Type B pancreatic cell (in vitro differentiated cells): ENCODE measurements at regions not wholly inside any gene's neighbourhood (a gene's known extent, or its start where the extent isn't known, plus 50 kb on each side); places are given as distances from the start of the nearest gene placed in this dataset.
"Not testable (repeated sequence)": the region's sequence is repeated elsewhere in the genome, so short reads cannot be mapped to it uniquely, and the experiment has no call there.

Experiments
- DNase-seq: peaks from one replicate; pipeline ENCODE4 v3.0.0; 2021; ENCODE audit warnings: mixed read lengths; ENCODE audit not compliant: unreplicated experiment; ENCODE audit errors: extremely low spot score
- H3K27ac Mint-ChIP-seq: 2 replicates; pipeline ENCODE4 v1.8.0; 2021; ENCODE audit warnings: mild to moderate bottlenecking, mixed read lengths
- H3K27me3 Mint-ChIP-seq: 2 replicates; pipeline ENCODE4 v1.8.0; 2021; ENCODE audit warnings: mixed read lengths
- H3K36me3 Mint-ChIP-seq: 2 replicates; pipeline ENCODE4 v1.8.0; 2021; ENCODE audit warnings: mixed read lengths
- H3K4me1 Mint-ChIP-seq: one replicate; pipeline ENCODE4 v1.8.0; 2021; ENCODE audit warnings: mixed read lengths; ENCODE audit not compliant: unreplicated experiment
- H3K4me3 Mint-ChIP-seq: 2 replicates; pipeline ENCODE4 v1.8.0; 2021; ENCODE audit warnings: mild to moderate bottlenecking, mixed read lengths
- H3K9me3 Mint-ChIP-seq: 2 replicates; pipeline ENCODE4 v1.8.0; 2021; ENCODE audit warnings: mixed read lengths
- TF ChIP-seq, protein P1 (sequence below): fragments of 200-600 bp; sonication (generic); conservative IDR thresholded peaks from 2 replicates; pipeline ENCODE4 v1.5.0; 2021; ENCODE audit warnings: antibody characterized with exemption, mild to moderate bottlenecking

- H3K27me3 Mint-ChIP-seq, result peaks cover 30% of the 10 kb centered on the region
- no peaks in the 10 kb centered on the region for H3K9me3 Mint-ChIP-seq
- H3K36me3 Mint-ChIP-seq, result no peaks in the 10 kb centered on the region
- H3K4me3 Mint-ChIP-seq, result no peak overlapping the region
- TF ChIP-seq, protein P1, sequence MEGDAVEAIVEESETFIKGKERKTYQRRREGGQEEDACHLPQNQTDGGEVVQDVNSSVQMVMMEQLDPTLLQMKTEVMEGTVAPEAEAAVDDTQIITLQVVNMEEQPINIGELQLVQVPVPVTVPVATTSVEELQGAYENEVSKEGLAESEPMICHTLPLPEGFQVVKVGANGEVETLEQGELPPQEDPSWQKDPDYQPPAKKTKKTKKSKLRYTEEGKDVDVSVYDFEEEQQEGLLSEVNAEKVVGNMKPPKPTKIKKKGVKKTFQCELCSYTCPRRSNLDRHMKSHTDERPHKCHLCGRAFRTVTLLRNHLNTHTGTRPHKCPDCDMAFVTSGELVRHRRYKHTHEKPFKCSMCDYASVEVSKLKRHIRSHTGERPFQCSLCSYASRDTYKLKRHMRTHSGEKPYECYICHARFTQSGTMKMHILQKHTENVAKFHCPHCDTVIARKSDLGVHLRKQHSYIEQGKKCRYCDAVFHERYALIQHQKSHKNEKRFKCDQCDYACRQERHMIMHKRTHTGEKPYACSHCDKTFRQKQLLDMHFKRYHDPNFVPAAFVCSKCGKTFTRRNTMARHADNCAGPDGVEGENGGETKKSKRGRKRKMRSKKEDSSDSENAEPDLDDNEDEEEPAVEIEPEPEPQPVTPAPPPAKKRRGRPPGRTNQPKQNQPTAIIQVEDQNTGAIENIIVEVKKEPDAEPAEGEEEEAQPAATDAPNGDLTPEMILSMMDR, result no peak
- no peak for DNase-seq
- H3K4me1 Mint-ChIP-seq, result peaks cover 4% of the 10 kb centered on the region
- no peak overlapping the region for H3K27ac Mint-ChIP-seq
Observed at GRCh38 chr12:13536219-13536910, 339.8 kb downstream of the EMP1 start.

DNA sequence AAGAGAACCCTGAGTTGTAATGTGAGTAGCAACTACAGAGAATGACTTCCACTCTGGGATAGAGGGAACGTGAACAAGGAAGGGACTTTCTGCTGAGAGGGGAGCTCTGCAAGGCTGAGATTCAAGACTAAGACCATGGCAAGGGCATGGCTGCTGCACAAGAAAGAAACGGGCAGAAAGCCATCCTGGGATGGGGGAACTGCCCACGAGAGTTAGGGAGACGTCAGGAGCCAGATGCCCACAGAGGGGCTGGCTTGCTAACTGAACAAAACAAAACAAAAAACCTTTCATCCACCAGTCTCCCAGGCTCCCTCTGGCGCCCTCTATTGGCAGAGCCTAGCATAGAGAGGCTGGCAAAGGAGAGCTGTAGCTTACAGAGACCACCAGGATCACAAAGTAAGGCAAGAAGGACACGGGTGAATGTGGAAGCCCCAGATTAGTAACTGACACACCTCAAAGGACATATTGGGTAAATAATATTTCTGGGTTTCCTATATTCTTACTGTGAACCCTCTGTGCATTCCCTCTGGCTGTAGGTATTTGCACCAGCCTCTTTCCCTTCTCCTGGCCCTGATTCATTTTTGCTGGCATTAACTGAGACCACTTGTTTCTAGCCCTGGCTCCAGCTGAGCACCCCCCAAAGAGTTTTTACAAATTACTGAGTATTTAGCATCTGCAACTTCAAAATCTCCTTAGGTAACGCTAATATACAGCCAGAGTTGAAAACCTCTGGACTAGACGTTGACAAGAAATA is 338.3 kb downstream of the EMP1 start:
- Mint-ChIP-seq H3K4me3 (no peak overlapping the region), H3K9me3 (no peaks in the 10 kb centered on the region), H3K27me3 (peaks cover 33% of the 10 kb centered on the region), H3K27ac (peak overlapping the region; percentile 8), H3K4me1 (peaks cover 4% of the 10 kb centered on the region), H3K36me3 (no peaks in the 10 kb centered on the region)
- TF ChIP-seq, protein P1, result peak; percentile 97
- peak; percentile 81 for DNase-seq

GRCh38 chr12:13534242-13534641 is 337.7 kb downstream of the EMP1 start:
- Mint-ChIP-seq H3K4me1 (peaks cover 4% of the 10 kb centered on the region), H3K36me3 (no peaks in the 10 kb centered on the region), H3K4me3 (no peak overlapping the region), H3K27ac (peak overlapping the region; percentile 8), H3K27me3 (peaks cover 38% of the 10 kb centered on the region), H3K9me3 (no peaks in the 10 kb centered on the region)
- no peak for DNase-seq
- TF ChIP-seq, protein P1, result no peak

DNA sequence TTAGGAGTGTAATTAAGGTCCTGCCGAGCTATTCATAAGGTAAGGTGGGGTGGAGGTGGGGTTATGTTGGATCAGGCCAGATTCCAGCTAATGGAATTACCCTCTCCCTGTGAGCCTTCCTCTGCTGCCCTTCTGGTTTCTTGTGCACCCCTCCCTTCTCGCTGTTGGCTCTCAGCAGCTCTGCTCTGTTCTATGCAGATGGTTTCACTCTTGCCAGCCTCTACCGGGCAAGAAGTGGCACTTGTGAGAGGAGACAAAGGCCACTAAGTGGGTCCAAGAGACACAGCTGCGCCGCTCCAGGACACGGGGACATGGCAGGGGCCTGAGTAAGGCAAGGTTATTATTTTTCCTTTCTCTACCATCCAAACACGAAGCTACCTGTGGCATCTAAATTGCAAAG is 334.4 kb downstream of the EMP1 start:
- TF ChIP-seq, protein P1, result no peak
- peaks cover 27% of the 10 kb centered on the region for H3K27me3 Mint-ChIP-seq
- no peak overlapping the region for H3K4me3 Mint-ChIP-seq
- peaks cover 4% of the 10 kb centered on the region for H3K4me1 Mint-ChIP-seq
- no peaks in the 10 kb centered on the region for H3K9me3 Mint-ChIP-seq
- H3K27ac Mint-ChIP-seq, result no peak overlapping the region
- no peaks in the 10 kb centered on the region for H3K36me3 Mint-ChIP-seq
- DNase-seq, result no peak

DNA sequence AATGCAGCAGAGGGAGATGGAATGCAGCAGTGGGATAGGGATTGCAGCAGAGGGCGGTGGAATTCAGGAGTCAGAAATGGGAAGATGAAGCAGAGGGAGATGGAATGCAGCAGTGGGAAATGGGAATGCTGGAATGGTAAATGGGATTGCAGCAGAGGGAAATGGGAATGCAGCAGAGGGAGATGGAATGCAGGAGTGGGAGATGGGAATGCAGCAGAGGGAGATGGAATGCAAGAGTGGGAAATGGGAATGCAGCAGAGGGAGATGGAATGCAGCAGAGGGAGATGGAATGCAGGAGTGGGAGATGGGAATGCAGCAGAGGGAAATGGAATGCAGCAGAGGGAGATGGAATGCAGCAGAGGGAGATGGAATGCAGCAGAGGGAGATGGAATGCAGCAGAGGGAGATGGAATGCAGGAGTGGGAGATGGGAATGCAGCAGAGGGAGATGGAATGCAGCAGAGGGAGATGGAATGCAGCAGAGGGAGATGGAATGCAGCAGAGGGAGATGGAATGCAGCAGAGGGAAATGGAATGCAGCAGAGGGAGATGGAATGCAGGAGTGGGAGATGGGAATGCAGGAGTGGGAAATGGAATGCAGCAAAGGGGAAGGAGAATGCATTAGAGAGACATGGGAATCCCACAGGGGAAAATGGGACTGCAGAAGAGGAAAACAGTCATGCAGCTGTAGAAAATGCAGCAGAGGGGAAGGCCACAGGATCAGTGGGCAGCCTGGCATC is 329.8 kb downstream of the EMP1 start:
- H3K36me3 Mint-ChIP-seq, H3K27ac Mint-ChIP-seq, H3K4me1 Mint-ChIP-seq, H3K4me3 Mint-ChIP-seq, H3K9me3 Mint-ChIP-seq, H3K27me3 Mint-ChIP-seq, DNase-seq: not testable (repeated sequence)
